MM.1S (cell line): ENCODE measurements at regions not wholly inside any gene's neighbourhood (a gene's known extent, or its start where the extent isn't known, plus 50 kb on each side); places are given as distances from the start of the nearest gene placed in this dataset.

Experiments
- DNase-seq: peaks from one replicate; pipeline ENCODE4 v3.0.0-alpha.2; 2015
- H2AFZ ChIP-seq: fragments of 300-600 bp; sonication (generic); 2 replicates; pipeline ENCODE4 v1.6.0; 2016; ENCODE audit warnings: antibody characterized with exemption, low read length
- H3F3A ChIP-seq: fragments of 300-600 bp; sonication (generic); 2 replicates; pipeline ENCODE4 v1.6.1; 2016; ENCODE audit warnings: mild to moderate bottlenecking, antibody characterized with exemption, low read length, moderate library complexity, mixed read lengths; ENCODE audit not compliant: insufficient read depth
- H3K27ac ChIP-seq: fragments of 300-600 bp; sonication (generic); 2 replicates; pipeline ENCODE4 v1.5.1; 2016; ENCODE audit warnings: mild to moderate bottlenecking, low read length
- H3K27me3 ChIP-seq: fragments of 300-600 bp; sonication (generic); replicated peaks from 2 replicates; pipeline ENCODE4 v1.6.0; 2016; ENCODE audit warnings: low read length; ENCODE audit not compliant: insufficient read depth
- H3K36me3 ChIP-seq: fragments of 300-600 bp; sonication (generic); replicated peaks from 2 replicates; pipeline ENCODE4 v1.6.1; 2016; ENCODE audit warnings: mild to moderate bottlenecking, low read length, mixed read lengths; ENCODE audit not compliant: insufficient read depth
- H3K4me1 ChIP-seq: fragments of 300-600 bp; sonication (generic); 2 replicates; pipeline ENCODE4 v1.6.1; 2016; ENCODE audit warnings: low read length, mixed read lengths
- H3K4me2 ChIP-seq: fragments of 300-600 bp; sonication (generic); 2 replicates; pipeline ENCODE4 v1.6.0; 2016; ENCODE audit warnings: low read depth, low read length
- H3K4me3 ChIP-seq: fragments of 300-600 bp; sonication (generic); 2 replicates; pipeline ENCODE4 v1.5.1; 2016; ENCODE audit warnings: low read length, mixed read lengths
- H3K79me2 ChIP-seq: fragments of 300-600 bp; sonication (generic); 2 replicates; pipeline ENCODE4 v1.6.1; 2016; ENCODE audit warnings: mixed run types, low read length, mixed read lengths
- H3K9ac ChIP-seq: fragments of 300-600 bp; sonication (generic); 2 replicates; pipeline ENCODE4 v1.6.1; 2016; ENCODE audit warnings: low read length, mixed read lengths
- H3K9me2 ChIP-seq: fragments of 300-600 bp; sonication (generic); replicated peaks from 2 replicates; pipeline ENCODE4 v1.6.1; 2016; ENCODE audit warnings: mild to moderate bottlenecking, low read length, mixed read lengths; ENCODE audit not compliant: insufficient read depth
- H3K9me3 ChIP-seq: fragments of 300-600 bp; sonication (generic); replicated peaks from 2 replicates; pipeline ENCODE4 v1.6.1; 2016; ENCODE audit warnings: mild to moderate bottlenecking, low read length, mixed read lengths; ENCODE audit not compliant: insufficient read depth
- H4K20me1 ChIP-seq: fragments of 300-600 bp; sonication (generic); 2 replicates; pipeline ENCODE4 v1.6.1; 2016; ENCODE audit warnings: mild to moderate bottlenecking, low read length, moderate library complexity, mixed read lengths; ENCODE audit not compliant: insufficient read depth
- CTCF ChIP-seq: fragments of 300-600 bp; sonication (generic); IDR thresholded peaks from 2 replicates; pipeline ENCODE4 v1.5.1; 2016; ENCODE audit warnings: antibody characterized with exemption, low read length, mixed read lengths
- EZH2 ChIP-seq: fragments of 300-600 bp; sonication (generic); optimal IDR thresholded peaks from 2 replicates; pipeline ENCODE3; 2017; ENCODE audit warnings: low read depth, mild to moderate bottlenecking, antibody characterized with exemption, low read length, mixed read lengths
- EZH2phosphoT487 ChIP-seq: fragments of 300-600 bp; sonication (generic); IDR thresholded peaks from 2 replicates; pipeline ENCODE4 v1.6.1; 2018; ENCODE audit warnings: antibody characterized with exemption, low read length

DNA sequence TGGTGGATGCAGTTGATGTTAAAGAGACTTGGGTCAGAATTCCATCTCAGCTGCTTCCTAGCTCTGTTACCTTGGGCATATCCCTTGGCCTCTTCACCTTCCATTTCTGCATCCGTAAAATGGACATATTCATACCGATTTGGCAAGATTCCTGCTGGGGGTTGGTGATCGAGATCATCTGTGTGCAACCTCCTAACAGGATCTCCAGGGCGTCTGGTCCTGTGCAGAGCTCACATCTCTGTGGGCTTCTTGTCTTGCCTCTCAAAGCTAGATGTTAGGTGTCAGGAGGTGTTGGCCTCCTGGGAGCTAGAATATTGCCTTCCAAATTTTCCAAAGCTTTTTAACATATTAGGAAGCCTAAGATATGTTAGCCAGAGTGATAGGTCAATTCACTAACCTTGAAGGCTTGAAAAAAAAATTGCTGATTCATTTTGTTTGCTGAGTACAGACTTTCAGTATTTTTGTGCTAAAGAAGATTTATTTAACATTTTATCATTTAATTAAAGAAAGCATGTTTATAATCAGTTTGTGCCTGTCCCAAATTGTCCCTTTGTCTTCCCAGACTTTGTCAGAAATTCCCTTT, 69.7 kb upstream of the ZNF516 start:
- H3K4me1 ChIP-seq, result no peaks in the 10 kb centered on the region
- no peak overlapping the region for H3K4me3 ChIP-seq
- no peak overlapping the region; the same call in 1 of the 2 replicates for H3K4me2 ChIP-seq
- no peak for DNase-seq
- TF ChIP-seq EZH2phosphoT487, result no peak
- TF ChIP-seq CTCF, result no peak
- TF ChIP-seq EZH2, result no peak
- H3K27ac ChIP-seq, result no peak overlapping the region
- H4K20me1 ChIP-seq, result no peaks in the 10 kb centered on the region
- H3K9me3 ChIP-seq, result no peaks in the 10 kb centered on the region
- H3F3A ChIP-seq, result no peaks in the 10 kb centered on the region
- H3K9ac ChIP-seq, result no peak overlapping the region
- no peak overlapping the region for H2AFZ ChIP-seq
- no peaks in the 10 kb centered on the region for H3K27me3 ChIP-seq
- no peaks in the 10 kb centered on the region for H3K79me2 ChIP-seq
- no peaks in the 10 kb centered on the region for H3K9me2 ChIP-seq
- H3K36me3 ChIP-seq, result no peaks in the 10 kb centered on the region

GRCh38 chr18:76564117-76564516, 69.1 kb upstream of the ZNF516 start:
- H3K27me3 ChIP-seq, result no peaks in the 10 kb centered on the region
- H3F3A ChIP-seq, result no peaks in the 10 kb centered on the region
- DNase-seq, result no peak
- no peaks in the 10 kb centered on the region for H3K36me3 ChIP-seq
- no peak overlapping the region for H3K27ac ChIP-seq
- H3K4me1 ChIP-seq, result no peaks in the 10 kb centered on the region
- no peaks in the 10 kb centered on the region for H3K9me2 ChIP-seq
- H3K79me2 ChIP-seq, result no peaks in the 10 kb centered on the region
- H2AFZ ChIP-seq, result no peak overlapping the region
- no peak overlapping the region for H3K4me3 ChIP-seq
- H4K20me1 ChIP-seq, result no peaks in the 10 kb centered on the region
- no peaks in the 10 kb centered on the region for H3K9me3 ChIP-seq
- no peak for TF ChIP-seq CTCF
- no peak for TF ChIP-seq EZH2phosphoT487
- TF ChIP-seq EZH2, result no peak
- H3K4me2 ChIP-seq, result no peak overlapping the region
- no peak overlapping the region for H3K9ac ChIP-seq

GRCh38 chr18:76562286-76563122, 67.5 kb upstream of the ZNF516 start:
- Histone ChIP-seq H3F3A (no peaks in the 10 kb centered on the region), H3K9me2 (no peaks in the 10 kb centered on the region), H3K4me3 (no peak overlapping the region), H3K79me2 (no peaks in the 10 kb centered on the region), H3K27me3 (no peaks in the 10 kb centered on the region), H3K27ac (no peak overlapping the region), H3K36me3 (no peaks in the 10 kb centered on the region), H4K20me1 (no peaks in the 10 kb centered on the region), H3K4me1 (no peaks in the 10 kb centered on the region), H3K4me2 (no peak overlapping the region), H3K9ac (no peak overlapping the region), H3K9me3 (no peaks in the 10 kb centered on the region), H2AFZ (no peak overlapping the region)
- TF ChIP-seq CTCF (no peak), EZH2 (no peak), EZH2phosphoT487 (no peak)
- no peak for DNase-seq
